ENCODE measurements at regions not wholly inside any gene's neighbourhood (a gene's known extent, or its start where the extent isn't known, plus 50 kb on each side); places are given as distances from the start of the nearest gene placed in this dataset.

DNA sequence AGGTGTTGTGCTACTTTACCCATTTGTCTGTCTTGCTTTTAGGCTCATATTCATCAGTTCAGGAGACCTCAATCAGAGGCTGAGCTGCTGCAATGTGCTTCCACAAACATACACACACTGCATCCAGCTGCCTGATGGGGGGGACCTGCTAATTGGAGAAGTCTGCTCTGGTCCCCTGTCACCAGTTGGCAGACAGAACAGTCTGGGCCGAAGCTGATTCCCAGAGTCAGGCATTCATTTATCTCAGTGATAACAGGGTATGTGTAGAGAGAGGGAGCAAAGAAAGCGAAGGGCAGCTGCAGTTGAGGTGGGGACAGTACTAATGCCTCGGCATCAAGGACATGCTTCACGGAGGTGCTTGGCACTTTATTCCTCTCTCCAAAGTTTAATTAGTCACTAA, 584.3 kb upstream of the PIK3C3 start:
- Mint-ChIP-seq H3K4me1 (no peaks in the 10 kb centered on the region), H3K9me3 (peaks cover 12% of the 10 kb centered on the region)

DNA sequence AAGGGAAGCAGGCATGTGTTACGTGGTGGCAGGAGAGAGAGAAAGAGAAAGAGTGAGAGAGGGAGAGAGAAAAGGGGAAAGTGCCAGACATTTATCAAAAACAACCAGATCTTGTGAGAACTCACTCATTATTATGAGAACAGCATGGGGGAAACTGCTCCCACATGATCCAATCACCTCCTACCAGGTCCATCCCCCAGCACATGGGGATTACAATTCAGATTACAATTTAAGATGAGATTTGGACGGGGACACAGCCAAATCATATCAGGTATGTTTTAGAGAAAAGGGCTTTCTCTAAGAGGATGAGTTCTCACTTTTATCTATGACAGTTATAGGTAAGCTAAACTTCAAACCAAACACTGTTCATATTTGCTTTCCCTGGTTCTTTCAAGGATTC, 597.3 kb upstream of the PIK3C3 start:
- ATAC-seq (replicated peaks; ENCODE audit: extremely low read depth, poor library complexity, severe bottlenecking) (no peak), DNase-seq (ENCODE audit: low spot score in 2 of 2) (no peak)
- H3K27me3 Mint-ChIP-seq: no peaks in the 10 kb centered on the region
- no peaks in the 10 kb centered on the region for H3K4me1 Mint-ChIP-seq
- H3K4me3 Mint-ChIP-seq: no peak overlapping the region
- H3K9me3 Mint-ChIP-seq: peaks cover 31% of the 10 kb centered on the region
- no peak overlapping the region for H3K27ac Mint-ChIP-seq (ENCODE audit: low read depth)
- H3K36me3 Mint-ChIP-seq (ENCODE audit: insufficient read depth): no peaks in the 10 kb centered on the region

More for the DNA sequence above, 584.3 kb upstream of the PIK3C3 start:
- no peak for ATAC-seq (replicated peaks; ENCODE audit: extremely low read depth, poor library complexity, severe bottlenecking)
- no peak for DNase-seq (ENCODE audit: low spot score in 2 of 2)
- no peak overlapping the region for H3K4me3 Mint-ChIP-seq
- no peak overlapping the region for H3K27ac Mint-ChIP-seq (ENCODE audit: low read depth)
- H3K36me3 Mint-ChIP-seq (ENCODE audit: insufficient read depth): no peaks in the 10 kb centered on the region
- no peaks in the 10 kb centered on the region for H3K27me3 Mint-ChIP-seq

DNA sequence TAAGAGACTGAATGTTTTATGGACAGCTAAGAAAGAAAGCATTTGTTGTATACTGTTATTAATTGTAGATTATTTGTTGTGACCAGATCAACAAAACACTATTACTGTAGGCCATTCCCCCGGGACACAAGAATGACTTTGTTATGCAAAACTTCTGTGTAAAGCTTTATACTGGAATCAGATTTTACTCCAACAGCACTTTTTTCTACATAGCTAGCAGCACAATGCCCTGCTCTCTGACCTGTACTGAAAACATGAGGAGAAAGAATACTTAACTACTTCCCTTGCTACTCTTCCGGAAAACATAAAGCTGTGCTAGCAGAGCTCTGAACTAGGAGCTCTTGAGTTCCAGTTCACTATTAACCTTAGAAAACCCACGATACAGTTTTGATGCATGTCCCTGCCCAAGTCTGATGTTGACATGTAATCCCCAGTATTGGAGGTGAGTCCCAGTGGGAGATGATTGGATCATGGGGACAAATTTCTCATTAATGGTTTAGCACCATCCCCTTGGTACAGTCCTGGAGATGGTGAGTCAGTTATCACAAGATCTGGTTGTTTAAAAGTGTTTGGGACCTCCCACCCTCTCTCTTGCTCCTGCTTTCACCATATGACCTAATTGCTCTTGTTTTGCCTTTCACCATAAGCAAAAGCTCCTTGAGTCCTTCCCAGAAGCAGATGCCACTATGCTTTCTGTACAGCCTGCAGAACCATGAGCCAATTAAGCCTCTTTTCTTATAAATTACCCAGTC, 601.1 kb upstream of the PIK3C3 start:
- Mint-ChIP-seq H3K4me1 (no peaks in the 10 kb centered on the region), H3K27ac (ENCODE audit: low read depth) (no peak overlapping the region), H3K36me3 (ENCODE audit: insufficient read depth) (no peaks in the 10 kb centered on the region), H3K9me3 (peaks cover 17% of the 10 kb centered on the region), H3K27me3 (no peaks in the 10 kb centered on the region), H3K4me3 (no peak overlapping the region)
- no peak for DNase-seq (ENCODE audit: low spot score in 2 of 2)
- no peak for ATAC-seq (replicated peaks; ENCODE audit: extremely low read depth, poor library complexity, severe bottlenecking)

DNA sequence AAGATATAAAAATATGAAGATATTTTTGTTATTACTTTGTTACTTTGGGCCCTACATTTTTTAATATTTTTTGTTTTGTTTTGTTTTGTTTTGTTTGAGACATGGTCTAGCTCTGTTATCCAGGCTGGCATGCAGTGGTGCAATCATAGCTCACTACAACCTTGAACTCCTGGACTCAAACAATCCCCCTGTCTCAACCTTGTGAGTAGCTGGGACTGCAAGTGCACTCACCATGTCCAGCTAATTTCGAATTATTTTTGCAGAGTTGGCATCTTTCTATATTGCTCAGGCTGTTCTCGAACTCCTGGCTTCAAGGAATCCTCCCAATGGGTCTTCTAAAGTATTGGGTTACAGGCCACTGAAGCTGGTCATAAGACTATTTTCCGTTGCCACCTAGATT, 603.6 kb upstream of the PIK3C3 start:
- H3K4me3 Mint-ChIP-seq: no peak overlapping the region
- no peak for DNase-seq (ENCODE audit: low spot score in 2 of 2)
- H3K27me3 Mint-ChIP-seq: no peaks in the 10 kb centered on the region
- no peaks in the 10 kb centered on the region for H3K36me3 Mint-ChIP-seq (ENCODE audit: insufficient read depth)
- ATAC-seq (replicated peaks; ENCODE audit: extremely low read depth, poor library complexity, severe bottlenecking): no peak
- no peak overlapping the region for H3K27ac Mint-ChIP-seq (ENCODE audit: low read depth)
- H3K9me3 Mint-ChIP-seq: peaks cover 16% of the 10 kb centered on the region
- no peaks in the 10 kb centered on the region for H3K4me1 Mint-ChIP-seq

DNA sequence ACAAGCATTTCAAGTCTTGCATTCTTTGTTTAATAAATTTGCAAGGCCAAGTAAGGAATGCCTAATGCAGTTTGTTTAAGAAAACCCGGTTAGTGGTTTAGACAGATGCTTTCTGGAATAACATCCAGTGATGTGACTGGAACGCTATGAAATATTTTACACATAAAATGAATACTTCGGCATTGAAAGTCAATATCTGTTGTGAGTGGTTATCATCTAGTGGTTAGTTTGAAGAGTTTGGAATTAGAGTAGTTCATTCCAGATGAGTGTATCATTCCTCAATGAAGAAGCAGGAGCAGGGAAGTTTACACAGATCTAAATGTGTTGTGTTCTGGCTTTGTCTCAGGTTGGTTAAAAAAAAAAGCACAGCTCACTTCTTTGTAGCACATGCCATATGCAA, 608.0 kb upstream of the PIK3C3 start:
- H3K27me3 Mint-ChIP-seq: no peaks in the 10 kb centered on the region
- H3K4me3 Mint-ChIP-seq: no peak overlapping the region

DNA sequence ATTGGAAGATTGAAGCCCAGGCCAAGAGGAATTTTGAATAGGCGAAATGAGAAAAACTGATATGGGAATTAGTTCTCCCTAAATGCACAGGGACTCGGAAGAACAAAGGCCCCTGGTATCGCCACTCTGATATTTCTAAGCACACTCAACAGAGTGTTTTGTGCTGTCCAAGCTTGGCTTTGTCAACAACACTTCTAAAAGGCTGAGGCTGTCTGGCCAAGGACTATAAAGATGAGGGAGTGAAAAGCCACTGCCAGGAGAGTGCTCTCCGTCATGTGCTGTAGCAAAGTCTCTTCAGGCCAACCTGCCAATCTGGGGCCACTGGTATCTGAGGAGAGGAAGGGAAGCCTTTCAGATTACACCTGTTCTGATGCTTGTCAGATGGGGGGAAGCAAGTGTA, 611.2 kb upstream of the PIK3C3 start:
- ATAC-seq (replicated peaks; ENCODE audit: extremely low read depth, poor library complexity, severe bottlenecking) (no peak), DNase-seq (ENCODE audit: low spot score in 2 of 2) (no peak)
- Mint-ChIP-seq H3K4me3 (no peak overlapping the region), H3K9me3 (peaks cover 29% of the 10 kb centered on the region), H3K27me3 (no peaks in the 10 kb centered on the region), H3K4me1 (no peaks in the 10 kb centered on the region), H3K36me3 (ENCODE audit: insufficient read depth) (no peaks in the 10 kb centered on the region), H3K27ac (ENCODE audit: low read depth) (no peak overlapping the region)

More for the DNA sequence above, 608.0 kb upstream of the PIK3C3 start:
- Mint-ChIP-seq H3K4me1 (no peaks in the 10 kb centered on the region), H3K27ac (ENCODE audit: low read depth) (no peak overlapping the region), H3K9me3 (peaks cover 16% of the 10 kb centered on the region), H3K36me3 (ENCODE audit: insufficient read depth) (no peaks in the 10 kb centered on the region)
- ATAC-seq (replicated peaks; ENCODE audit: extremely low read depth, poor library complexity, severe bottlenecking) (no peak), DNase-seq (ENCODE audit: low spot score in 2 of 2) (no peak)

DNA sequence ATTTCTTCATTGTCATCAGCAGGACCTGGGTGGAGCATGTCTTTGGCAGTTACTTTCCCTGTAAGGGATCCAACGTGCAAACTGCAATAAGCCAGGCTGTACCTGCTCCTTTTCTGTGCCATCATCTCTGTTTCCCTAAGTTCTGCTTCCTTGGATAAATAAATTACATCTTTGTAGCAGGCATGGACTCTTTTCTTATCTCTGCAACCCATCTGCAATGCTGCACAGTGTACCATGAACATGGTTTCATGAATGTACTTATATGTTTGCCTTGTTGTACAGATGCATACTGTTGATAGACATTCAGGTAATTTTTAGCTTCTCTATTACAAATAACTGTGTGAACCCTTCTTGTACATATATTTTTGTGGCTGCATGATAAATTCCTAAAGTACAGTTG, 616.7 kb upstream of the PIK3C3 start:
- Mint-ChIP-seq H3K4me3 (no peak overlapping the region), H3K27ac (ENCODE audit: low read depth) (no peak overlapping the region), H3K36me3 (ENCODE audit: insufficient read depth) (no peaks in the 10 kb centered on the region), H3K27me3 (no peaks in the 10 kb centered on the region), H3K9me3 (peaks cover 21% of the 10 kb centered on the region), H3K4me1 (no peaks in the 10 kb centered on the region)
- ATAC-seq (replicated peaks; ENCODE audit: extremely low read depth, poor library complexity, severe bottlenecking) (no peak), DNase-seq (ENCODE audit: low spot score in 2 of 2) (no peak)

DNA sequence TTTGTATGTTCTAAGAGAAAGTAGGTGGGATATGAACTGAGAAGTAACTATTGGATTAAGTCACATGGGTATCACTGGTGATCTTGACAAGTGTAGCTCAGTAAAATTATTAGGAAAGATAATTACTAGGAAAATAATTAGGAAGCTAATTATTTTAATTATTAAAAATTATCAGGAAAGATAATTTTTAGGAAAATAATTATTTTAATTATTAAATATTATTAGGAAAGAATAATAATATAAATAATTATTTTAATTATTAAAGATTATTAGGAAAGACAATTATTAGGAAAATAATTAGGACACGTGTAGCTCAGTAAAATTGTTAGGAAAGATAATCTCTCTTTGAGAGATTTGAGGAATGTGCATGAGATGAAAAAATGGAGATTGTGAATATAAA, 623.4 kb upstream of the PIK3C3 start:
- no peaks in the 10 kb centered on the region for H3K4me1 Mint-ChIP-seq

DNA sequence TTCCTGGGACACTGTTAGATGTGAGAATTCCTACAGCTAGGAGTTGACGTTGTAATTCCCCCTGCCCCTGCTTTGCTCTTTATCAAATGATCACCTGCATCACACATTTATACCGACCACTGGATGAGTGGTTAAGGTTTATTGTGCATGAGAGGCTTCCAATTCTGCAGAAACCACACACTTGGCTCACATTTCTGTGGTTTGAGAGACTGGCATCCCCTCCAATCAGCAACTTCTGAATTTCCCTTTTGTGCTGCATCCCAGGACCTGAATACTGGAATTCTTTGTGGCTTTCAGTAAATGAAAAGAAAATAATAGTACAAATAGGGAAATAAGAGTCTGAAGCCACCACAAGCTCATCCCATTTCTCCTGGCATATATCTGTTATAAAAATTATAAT, 628.7 kb upstream of the PIK3C3 start:
- Mint-ChIP-seq H3K9me3 (peaks cover 22% of the 10 kb centered on the region), H3K27ac (ENCODE audit: low read depth) (no peak overlapping the region), H3K27me3 (no peaks in the 10 kb centered on the region), H3K4me1 (no peaks in the 10 kb centered on the region), H3K4me3 (no peak overlapping the region), H3K36me3 (ENCODE audit: insufficient read depth) (no peaks in the 10 kb centered on the region)
- no peak for DNase-seq (ENCODE audit: low spot score in 2 of 2)
- no peak for ATAC-seq (replicated peaks; ENCODE audit: extremely low read depth, poor library complexity, severe bottlenecking)

More for the DNA sequence above, 623.4 kb upstream of the PIK3C3 start:
- DNase-seq (ENCODE audit: low spot score in 2 of 2) (no peak), ATAC-seq (replicated peaks; ENCODE audit: extremely low read depth, poor library complexity, severe bottlenecking) (no peak)
- peaks cover 6% of the 10 kb centered on the region for H3K9me3 Mint-ChIP-seq
- no peaks in the 10 kb centered on the region for H3K27me3 Mint-ChIP-seq
- H3K36me3 Mint-ChIP-seq (ENCODE audit: insufficient read depth): no peaks in the 10 kb centered on the region
- H3K27ac Mint-ChIP-seq (ENCODE audit: low read depth): no peak overlapping the region
- no peak overlapping the region for H3K4me3 Mint-ChIP-seq

GRCh38 chr18:41324934-41325333, 630.1 kb upstream of the PIK3C3 start:
- DNase-seq (ENCODE audit: low spot score in 2 of 2): no peak
- Mint-ChIP-seq H3K27me3 (no peaks in the 10 kb centered on the region), H3K9me3 (peaks cover 27% of the 10 kb centered on the region), H3K4me3 (no peak overlapping the region), H3K4me1 (no peaks in the 10 kb centered on the region), H3K36me3 (ENCODE audit: insufficient read depth) (no peaks in the 10 kb centered on the region), H3K27ac (ENCODE audit: low read depth) (no peak overlapping the region)
- no peak for ATAC-seq (replicated peaks; ENCODE audit: extremely low read depth, poor library complexity, severe bottlenecking)

DNA sequence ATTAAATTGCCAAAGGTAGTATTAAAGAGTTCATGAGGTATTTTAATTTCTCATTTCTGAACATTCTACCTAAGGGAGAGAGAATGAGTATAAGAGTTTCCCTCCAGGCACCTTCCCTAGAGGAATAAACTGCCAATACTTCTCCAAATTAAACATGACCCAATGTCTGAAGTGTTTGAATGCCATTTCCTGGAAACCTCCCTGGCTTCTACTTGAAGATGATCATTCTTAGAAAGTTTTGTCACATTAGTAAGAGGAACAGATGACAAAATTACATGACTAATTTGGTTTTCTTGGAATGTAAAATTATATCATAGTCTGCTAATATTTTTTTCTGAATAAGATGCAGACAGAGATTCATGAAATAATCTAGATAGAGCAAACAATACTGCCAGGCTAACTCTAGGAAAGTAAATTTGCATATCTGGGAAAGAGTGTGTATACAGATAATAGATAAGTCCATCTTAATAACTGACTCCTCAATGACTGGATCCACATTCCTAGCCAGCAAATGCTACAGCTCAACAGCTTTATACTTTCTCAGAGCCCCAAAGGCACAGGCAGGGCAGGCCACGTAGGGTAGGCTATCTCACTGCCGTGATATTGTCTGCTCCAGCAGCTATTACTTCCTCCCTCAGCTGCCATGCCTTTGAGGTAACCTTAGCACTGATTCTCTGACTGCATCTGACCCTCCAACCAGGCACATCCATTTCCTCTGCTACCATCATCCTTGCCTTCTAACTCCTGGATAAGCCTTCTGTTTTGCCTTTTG, 630.8 kb upstream of the PIK3C3 start:
- H3K27me3 Mint-ChIP-seq: no peaks in the 10 kb centered on the region
- no peak for DNase-seq (ENCODE audit: low spot score in 2 of 2)

DNA sequence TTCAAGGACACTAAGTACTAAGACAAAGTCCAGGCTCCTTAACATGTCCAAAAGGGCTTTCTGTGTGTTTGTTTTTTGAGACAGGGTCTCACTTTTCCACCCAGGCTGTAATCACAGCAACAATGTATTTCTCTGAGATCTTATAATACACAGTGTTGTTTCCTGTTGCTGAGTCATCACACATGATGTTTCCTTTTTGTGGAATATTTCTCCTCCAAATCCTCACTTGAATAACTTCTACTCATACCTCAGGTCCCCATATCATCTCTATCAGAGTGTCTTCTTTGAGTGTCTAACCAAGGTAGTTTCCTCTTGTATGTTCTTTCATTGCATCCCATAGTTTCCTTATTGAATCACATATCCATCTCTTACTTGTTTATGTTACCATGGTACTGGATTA, 632.0 kb upstream of the PIK3C3 start:
- ATAC-seq (replicated peaks; ENCODE audit: extremely low read depth, poor library complexity, severe bottlenecking) (no peak), DNase-seq (ENCODE audit: low spot score in 2 of 2) (no peak)
- Mint-ChIP-seq H3K9me3 (peaks cover 37% of the 10 kb centered on the region), H3K36me3 (ENCODE audit: insufficient read depth) (no peaks in the 10 kb centered on the region), H3K27ac (ENCODE audit: low read depth) (no peak overlapping the region), H3K27me3 (no peaks in the 10 kb centered on the region), H3K4me1 (no peaks in the 10 kb centered on the region), H3K4me3 (no peak overlapping the region)

More for the DNA sequence above, 630.8 kb upstream of the PIK3C3 start:
- H3K27ac Mint-ChIP-seq (ENCODE audit: low read depth): no peak overlapping the region
- H3K9me3 Mint-ChIP-seq: peaks cover 31% of the 10 kb centered on the region
- H3K36me3 Mint-ChIP-seq (ENCODE audit: insufficient read depth): no peaks in the 10 kb centered on the region
- no peaks in the 10 kb centered on the region for H3K4me1 Mint-ChIP-seq
- no peak for ATAC-seq (replicated peaks; ENCODE audit: extremely low read depth, poor library complexity, severe bottlenecking)
- no peak overlapping the region for H3K4me3 Mint-ChIP-seq

GRCh38 chr18:41320100-41320499, 634.9 kb upstream of the PIK3C3 start:
- Mint-ChIP-seq H3K27ac (ENCODE audit: low read depth) (no peak overlapping the region), H3K4me1 (no peaks in the 10 kb centered on the region), H3K36me3 (ENCODE audit: insufficient read depth) (no peaks in the 10 kb centered on the region), H3K9me3 (peaks cover 21% of the 10 kb centered on the region), H3K27me3 (no peaks in the 10 kb centered on the region), H3K4me3 (no peak overlapping the region)
- no peak for ATAC-seq (replicated peaks; ENCODE audit: extremely low read depth, poor library complexity, severe bottlenecking)
- no peak for DNase-seq (ENCODE audit: low spot score in 2 of 2)

Measured in central memory CD8-positive, alpha-beta T cell (primary cell).